ENCODE measurements at regions not wholly inside any gene's neighbourhood (a gene's known extent, or its start where the extent isn't known, plus 50 kb on each side); places are given as distances from the start of the nearest gene placed in this dataset.
"Not testable (repeated sequence)": the region's sequence is repeated elsewhere in the genome, so short reads cannot be mapped to it uniquely, and the experiment has no call there.

DNA sequence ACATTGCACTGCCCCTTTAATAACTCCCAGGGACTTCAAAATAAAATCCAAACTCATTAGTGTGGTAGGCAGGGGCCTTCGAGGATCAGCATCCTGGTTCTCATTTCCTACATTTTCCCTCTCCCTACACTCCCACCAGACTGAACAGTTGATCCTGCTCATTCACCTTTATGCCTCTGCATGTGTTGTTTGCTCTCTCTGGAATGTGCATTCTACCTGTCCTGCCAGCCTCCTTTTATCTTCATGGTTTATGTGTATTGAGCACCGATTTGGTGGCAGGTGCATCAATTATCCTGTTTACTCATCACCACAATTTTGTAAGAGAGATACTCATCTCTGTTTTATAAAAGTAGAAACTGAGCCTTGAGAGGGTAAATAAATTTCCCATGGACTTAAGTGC, 125.0 kb downstream of the ADSS2 start:
- no peak for DNase-seq (ENCODE audit: low read depth)
- TF ChIP-seq, protein P1, sequence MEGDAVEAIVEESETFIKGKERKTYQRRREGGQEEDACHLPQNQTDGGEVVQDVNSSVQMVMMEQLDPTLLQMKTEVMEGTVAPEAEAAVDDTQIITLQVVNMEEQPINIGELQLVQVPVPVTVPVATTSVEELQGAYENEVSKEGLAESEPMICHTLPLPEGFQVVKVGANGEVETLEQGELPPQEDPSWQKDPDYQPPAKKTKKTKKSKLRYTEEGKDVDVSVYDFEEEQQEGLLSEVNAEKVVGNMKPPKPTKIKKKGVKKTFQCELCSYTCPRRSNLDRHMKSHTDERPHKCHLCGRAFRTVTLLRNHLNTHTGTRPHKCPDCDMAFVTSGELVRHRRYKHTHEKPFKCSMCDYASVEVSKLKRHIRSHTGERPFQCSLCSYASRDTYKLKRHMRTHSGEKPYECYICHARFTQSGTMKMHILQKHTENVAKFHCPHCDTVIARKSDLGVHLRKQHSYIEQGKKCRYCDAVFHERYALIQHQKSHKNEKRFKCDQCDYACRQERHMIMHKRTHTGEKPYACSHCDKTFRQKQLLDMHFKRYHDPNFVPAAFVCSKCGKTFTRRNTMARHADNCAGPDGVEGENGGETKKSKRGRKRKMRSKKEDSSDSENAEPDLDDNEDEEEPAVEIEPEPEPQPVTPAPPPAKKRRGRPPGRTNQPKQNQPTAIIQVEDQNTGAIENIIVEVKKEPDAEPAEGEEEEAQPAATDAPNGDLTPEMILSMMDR (IDR thresholded peaks at IDR 0.05; ENCODE audit: insufficient read depth, low read depth, low read length) = no peak
- H3K4me3 ChIP-seq (ENCODE audit: low read depth, low read length) = no peak overlapping the region

DNA sequence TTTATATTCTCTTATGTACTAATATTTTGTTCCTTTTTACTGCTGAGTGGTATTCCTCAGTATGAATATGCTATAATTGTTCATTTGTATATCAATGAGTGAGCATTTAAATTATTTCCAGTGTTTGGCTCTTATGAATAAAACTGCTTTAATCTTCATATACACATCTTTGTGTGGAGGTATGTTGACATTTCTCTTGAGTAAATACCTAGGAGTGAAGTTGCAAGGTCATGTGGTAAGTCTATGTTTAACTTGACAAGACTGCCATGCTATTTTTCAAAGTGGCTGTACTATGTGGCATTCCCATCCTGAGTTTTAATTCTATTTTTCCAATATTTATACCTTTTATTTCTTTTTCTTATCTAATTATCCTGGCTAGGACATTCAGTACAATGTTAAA, 124.2 kb downstream of the ADSS2 start:
- no peak for DNase-seq (ENCODE audit: low read depth)
- TF ChIP-seq, protein P1 (IDR thresholded peaks at IDR 0.05; ENCODE audit: insufficient read depth, low read depth, low read length) = no peak
- no peak overlapping the region for H3K4me3 ChIP-seq (ENCODE audit: low read depth, low read length)

DNA sequence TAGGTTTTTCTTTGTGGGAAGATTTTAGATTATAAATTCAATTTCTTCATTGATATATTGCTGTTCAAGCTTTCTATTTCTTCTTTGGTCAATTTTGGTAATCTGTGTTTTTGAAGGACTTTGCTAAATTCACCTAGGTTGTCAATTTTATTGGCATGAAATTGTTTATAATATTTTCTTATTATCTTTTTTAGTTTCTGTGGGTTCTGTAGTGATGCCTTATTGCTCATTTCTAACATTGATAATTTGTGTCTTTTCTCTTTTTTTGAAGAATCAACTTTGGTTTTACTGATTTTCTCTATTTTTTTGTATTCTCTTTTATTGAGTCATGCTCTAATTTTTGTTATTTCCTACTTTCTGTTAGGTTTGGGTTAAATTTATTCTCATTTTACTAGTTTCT, 123.2 kb downstream of the ADSS2 start:
- TF ChIP-seq, protein P1 (IDR thresholded peaks at IDR 0.05; ENCODE audit: insufficient read depth, low read depth, low read length) = no peak
- DNase-seq (ENCODE audit: low read depth) = no peak

DNA sequence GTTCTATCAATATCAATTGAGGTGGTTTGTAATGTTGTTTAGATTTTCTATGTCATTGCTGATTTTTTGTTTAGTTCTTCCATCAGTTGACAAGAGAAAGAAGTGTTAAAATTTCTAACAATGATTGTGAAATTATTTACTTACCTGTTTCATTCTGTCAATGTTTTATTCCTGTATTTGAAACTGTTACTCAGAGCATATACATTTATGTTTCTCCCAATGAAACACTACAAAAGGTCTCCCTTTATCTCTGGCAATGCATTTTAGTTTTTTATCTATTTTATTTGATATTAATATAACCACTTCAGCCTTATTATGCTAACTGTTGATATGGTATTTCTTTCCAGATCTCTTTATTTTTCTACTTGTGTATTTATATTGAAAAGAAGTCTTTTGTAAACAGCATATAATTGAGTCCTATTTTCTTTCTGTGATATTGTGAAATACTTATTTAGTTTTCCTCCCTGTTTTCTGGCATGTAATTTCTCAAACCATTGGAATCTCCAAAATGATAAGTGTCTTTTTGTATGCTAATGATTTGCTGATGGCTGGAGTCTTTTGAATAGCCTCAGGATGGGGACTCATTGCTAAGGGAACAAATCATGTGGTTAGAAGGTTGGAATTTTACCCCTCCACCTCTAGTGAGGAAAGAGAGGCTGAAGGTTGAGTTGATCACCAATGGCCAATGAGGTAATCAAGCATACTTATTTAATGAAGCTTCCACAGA, 122.0 kb downstream of the ADSS2 start:
- no peak overlapping the region for H3K4me3 ChIP-seq (ENCODE audit: low read depth, low read length)
- TF ChIP-seq, protein P1 (IDR thresholded peaks at IDR 0.05; ENCODE audit: insufficient read depth, low read depth, low read length) = no peak
- peak; percentile 76 for DNase-seq (ENCODE audit: low read depth)

More for the DNA sequence above, 123.2 kb downstream of the ADSS2 start:
- no peak overlapping the region for H3K4me3 ChIP-seq (ENCODE audit: low read depth, low read length)

DNA sequence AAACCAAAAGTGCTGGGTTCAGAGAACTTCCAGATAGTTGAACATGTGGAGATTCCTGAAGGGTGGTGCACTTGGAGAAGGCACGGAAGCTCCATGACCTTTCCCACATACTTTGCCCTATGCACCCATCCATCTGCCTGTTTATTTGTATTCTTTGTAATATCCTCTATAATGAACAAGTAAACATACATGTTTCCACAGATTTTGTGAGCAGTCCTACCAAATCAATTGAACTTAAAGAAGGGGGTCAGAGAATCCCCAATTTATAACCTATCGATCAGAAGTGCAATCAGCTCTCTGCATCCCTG, 121.4 kb downstream of the ADSS2 start:
- DNase-seq (ENCODE audit: low read depth) = no peak
- H3K4me3 ChIP-seq (ENCODE audit: low read depth, low read length) = no peak overlapping the region
- TF ChIP-seq, protein P1 (IDR thresholded peaks at IDR 0.05; ENCODE audit: insufficient read depth, low read depth, low read length) = no peak

DNA sequence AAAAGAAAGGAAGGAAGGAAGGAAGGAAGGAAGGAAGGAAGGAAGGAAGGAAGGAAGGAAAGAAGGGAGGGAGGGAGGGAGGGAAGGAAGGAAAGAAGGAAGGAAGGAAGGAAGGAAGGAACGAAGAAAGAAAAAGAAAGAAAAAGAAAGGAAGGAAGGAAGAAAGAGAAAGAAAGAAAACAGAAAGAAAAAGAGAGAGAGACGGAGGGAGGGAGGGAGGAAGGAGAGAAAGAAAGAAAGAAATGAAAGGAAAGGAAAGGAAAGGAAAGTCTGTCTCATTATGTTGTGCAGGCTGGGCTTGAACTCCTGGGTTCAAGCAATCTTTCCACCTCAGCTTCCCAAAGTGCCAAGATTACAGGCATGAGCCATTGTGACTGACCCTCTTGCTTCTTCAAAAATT, 118.9 kb downstream of the ADSS2 start:
- not testable (repeated sequence) for DNase-seq (ENCODE audit: low read depth); H3K4me3 ChIP-seq (ENCODE audit: low read depth, low read length)

DNA sequence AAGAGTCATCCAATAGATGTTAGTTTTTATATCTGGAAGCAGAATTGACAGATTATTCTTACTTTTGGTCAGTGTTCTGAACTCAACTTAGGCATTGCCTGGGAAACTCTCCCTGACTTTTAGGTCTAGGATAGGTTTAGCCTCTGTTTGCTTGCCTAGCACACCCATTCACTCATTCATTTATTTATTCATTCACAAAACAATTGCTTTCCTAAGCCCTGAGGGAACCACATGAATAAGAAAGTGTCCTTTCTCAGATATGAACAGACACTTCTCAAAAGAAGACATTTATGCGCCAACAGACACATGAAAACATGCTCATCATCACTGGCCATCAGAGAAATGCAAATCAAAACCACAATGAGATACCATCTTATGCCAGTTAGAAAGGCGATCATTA, 117.4 kb downstream of the ADSS2 start:
- not testable (repeated sequence) for H3K4me3 ChIP-seq (ENCODE audit: low read depth, low read length); DNase-seq (ENCODE audit: low read depth)

DNA sequence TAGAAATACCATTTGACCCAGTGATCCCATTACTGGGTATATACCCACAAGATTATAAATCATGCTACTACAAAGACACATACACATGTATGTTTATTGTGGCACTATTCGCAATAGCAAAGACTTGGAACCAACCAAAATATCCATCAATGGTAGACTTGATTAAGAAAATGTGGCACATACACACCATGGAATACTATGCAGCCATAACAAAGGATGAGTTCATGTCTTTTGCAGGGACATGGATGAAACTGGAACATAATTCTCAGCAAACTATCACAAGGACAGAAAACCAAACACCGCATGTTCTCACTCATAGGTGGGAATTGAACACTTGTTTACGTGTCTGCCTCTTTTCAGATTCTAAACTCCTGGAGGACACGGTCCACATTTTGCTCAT, 116.9 kb downstream of the ADSS2 start:
- not testable (repeated sequence) for DNase-seq (ENCODE audit: low read depth); H3K4me3 ChIP-seq (ENCODE audit: low read depth, low read length)

All from fibroblast of villous mesenchyme (primary cell).